ENCODE measurements at regions not wholly inside any gene's neighbourhood (a gene's known extent, or its start where the extent isn't known, plus 50 kb on each side); places are given as distances from the start of the nearest gene placed in this dataset.

DNA sequence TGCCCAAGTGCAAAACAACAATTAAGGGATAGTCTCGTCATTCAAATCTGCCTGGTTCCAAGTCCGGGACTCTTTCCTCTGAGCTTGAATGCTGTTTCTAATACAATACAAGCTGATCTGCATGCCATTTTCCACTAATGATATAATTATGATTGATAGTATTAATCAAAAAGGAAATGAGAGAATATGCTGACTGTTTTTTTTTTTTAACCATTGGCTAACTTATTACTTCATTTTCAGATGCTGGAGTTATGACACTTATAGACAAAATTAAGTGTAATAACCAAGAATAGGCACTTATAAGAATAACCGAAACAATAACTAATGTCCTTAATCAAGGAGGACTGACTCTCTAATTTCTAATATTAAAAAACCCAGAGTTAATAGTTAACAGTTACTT, 343.6 kb downstream of the LPIN1 start:
- in situ Hi-C loops (cut with HindIII; ENCODE audit: low pct_unique_long_range_greater_than_20kb, low sequenced_read_pairs) (no loop called here), intact Hi-C loops (cut with micrococcal nuclease; ENCODE audit: unreplicated experiment) (no loop called here)
- TF ChIP-seq, protein P1, sequence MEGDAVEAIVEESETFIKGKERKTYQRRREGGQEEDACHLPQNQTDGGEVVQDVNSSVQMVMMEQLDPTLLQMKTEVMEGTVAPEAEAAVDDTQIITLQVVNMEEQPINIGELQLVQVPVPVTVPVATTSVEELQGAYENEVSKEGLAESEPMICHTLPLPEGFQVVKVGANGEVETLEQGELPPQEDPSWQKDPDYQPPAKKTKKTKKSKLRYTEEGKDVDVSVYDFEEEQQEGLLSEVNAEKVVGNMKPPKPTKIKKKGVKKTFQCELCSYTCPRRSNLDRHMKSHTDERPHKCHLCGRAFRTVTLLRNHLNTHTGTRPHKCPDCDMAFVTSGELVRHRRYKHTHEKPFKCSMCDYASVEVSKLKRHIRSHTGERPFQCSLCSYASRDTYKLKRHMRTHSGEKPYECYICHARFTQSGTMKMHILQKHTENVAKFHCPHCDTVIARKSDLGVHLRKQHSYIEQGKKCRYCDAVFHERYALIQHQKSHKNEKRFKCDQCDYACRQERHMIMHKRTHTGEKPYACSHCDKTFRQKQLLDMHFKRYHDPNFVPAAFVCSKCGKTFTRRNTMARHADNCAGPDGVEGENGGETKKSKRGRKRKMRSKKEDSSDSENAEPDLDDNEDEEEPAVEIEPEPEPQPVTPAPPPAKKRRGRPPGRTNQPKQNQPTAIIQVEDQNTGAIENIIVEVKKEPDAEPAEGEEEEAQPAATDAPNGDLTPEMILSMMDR (IDR thresholded peaks at IDR 0.05) = no peak
- TF ChIP-seq REST (IDR thresholded peaks at IDR 0.05; ENCODE audit: insufficient read depth in 1 of 2, low read depth in 2 of 2, low read length in 1 of 2) (no peak), SIN3A (IDR thresholded peaks at IDR 0.05; ENCODE audit: borderline replicate concordance, insufficient read depth, low read depth, low read length) (no peak), TCF7L2 (IDR thresholded peaks at IDR 0.05; ENCODE audit: low read depth, low read length) (no peak), POLR2AphosphoS5 (IDR thresholded peaks at IDR 0.05; ENCODE audit: low read depth, low read length) (no peak)
- ChIA-PET CTCF (interaction anchor here (0.7 kb wide), 1 partner anchor 305 kb away, joined by 4 read pairs; no protein-coding TSS in a partner anchor), POLR2A (no interaction called here)
- Histone ChIP-seq H3K27ac (ENCODE audit: low read length) (no peak overlapping the region), H3K4me3 (ENCODE audit: low read depth in 2 of 2, low read length in 2 of 2) (no peak overlapping the region), H3K36me3 (ENCODE audit: control insufficient read depth, insufficient read depth, low read length) (no peaks in the 10 kb centered on the region), H3K4me1 (ENCODE audit: control insufficient read depth, insufficient read depth, low read length) (no peaks in the 10 kb centered on the region), H3K9me3 (ENCODE audit: control insufficient read depth, insufficient read depth, low read depth, low read length) (no peaks in the 10 kb centered on the region), H3K27me3 (ENCODE audit: control insufficient read depth, insufficient read depth, low read length) (no peaks in the 10 kb centered on the region)
- no peak for ATAC-seq
- no peak for DNase-seq (ENCODE audit: low read depth, low spot score)
- no TSS peak for BruUV-seq (replicated peaks)

DNA sequence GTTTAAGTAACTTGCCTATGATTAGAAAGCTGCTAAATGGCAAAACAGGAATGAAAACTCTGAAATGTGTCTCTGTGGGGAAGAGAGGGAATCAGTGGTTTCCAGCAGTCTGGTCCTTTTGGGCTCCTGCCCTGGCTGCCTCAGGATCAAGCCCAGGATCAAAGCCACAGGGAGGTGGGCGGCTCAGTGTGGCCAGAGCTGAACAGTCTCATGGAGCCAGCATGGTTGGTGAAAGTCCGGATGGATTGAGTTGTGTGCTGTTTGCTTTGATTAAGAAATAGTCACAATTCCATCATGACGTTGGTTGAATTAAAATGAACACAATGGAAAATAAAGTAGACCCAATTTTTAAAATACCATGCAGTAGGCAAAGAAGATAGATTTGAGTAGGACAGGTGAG, 344.2 kb downstream of the LPIN1 start:
- no peak for ATAC-seq
- in situ Hi-C loops (cut with HindIII; ENCODE audit: low pct_unique_long_range_greater_than_20kb, low sequenced_read_pairs) = no loop called here
- DNase-seq (ENCODE audit: low read depth, low spot score) = no peak
- TF ChIP-seq, protein P1 (IDR thresholded peaks at IDR 0.05) = no peak
- TF ChIP-seq SIN3A (IDR thresholded peaks at IDR 0.05; ENCODE audit: borderline replicate concordance, insufficient read depth, low read depth, low read length) (no peak), POLR2AphosphoS5 (IDR thresholded peaks at IDR 0.05; ENCODE audit: low read depth, low read length) (no peak), REST (IDR thresholded peaks at IDR 0.05; ENCODE audit: insufficient read depth in 1 of 2, low read depth in 2 of 2, low read length in 1 of 2) (no peak), TCF7L2 (IDR thresholded peaks at IDR 0.05; ENCODE audit: low read depth, low read length) (no peak)
- Histone ChIP-seq H3K4me1 (ENCODE audit: control insufficient read depth, insufficient read depth, low read length) (no peaks in the 10 kb centered on the region), H3K4me3 (ENCODE audit: low read depth in 2 of 2, low read length in 2 of 2) (no peak overlapping the region), H3K9me3 (ENCODE audit: control insufficient read depth, insufficient read depth, low read depth, low read length) (no peaks in the 10 kb centered on the region), H3K36me3 (ENCODE audit: control insufficient read depth, insufficient read depth, low read length) (no peaks in the 10 kb centered on the region), H3K27ac (ENCODE audit: low read length) (no peak overlapping the region), H3K27me3 (ENCODE audit: control insufficient read depth, insufficient read depth, low read length) (no peaks in the 10 kb centered on the region)
- intact Hi-C loops (cut with micrococcal nuclease; ENCODE audit: unreplicated experiment) = no loop called here
- BruUV-seq (replicated peaks) = no TSS peak
- ChIA-PET CTCF (interaction anchor here (0.7 kb wide), 1 partner anchor 305 kb away, joined by 4 read pairs; no protein-coding TSS in a partner anchor), POLR2A (no interaction called here)

Data from Panc1 (cell line).